ENCODE measurements at regions not wholly inside any gene's neighbourhood (a gene's known extent, or its start where the extent isn't known, plus 50 kb on each side); places are given as distances from the start of the nearest gene placed in this dataset.

DNA sequence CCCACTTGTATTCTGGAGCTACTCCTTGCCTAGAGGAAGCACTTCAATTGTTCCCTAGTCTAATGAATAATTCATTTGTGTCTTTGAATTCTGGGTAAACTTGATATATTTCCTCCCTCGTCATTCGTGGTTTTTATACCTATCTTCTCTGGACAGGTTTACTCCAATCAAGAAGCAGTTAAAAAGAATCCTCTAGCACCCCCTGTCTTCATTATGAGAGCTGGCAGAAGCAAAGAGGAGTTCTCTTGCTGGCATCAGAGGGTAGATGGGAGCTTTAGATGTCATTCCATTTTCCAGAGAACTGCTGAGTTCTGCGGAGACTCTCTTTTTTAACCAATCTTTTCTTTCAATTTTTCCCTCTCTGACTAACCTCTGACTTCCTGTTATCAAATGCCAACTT, 627.7 kb downstream of the FGF9 start:
- in situ Hi-C loops (cut with HindIII; ENCODE audit: low pct_unique_long_range_greater_than_20kb, low sequenced_read_pairs) (no loop called here), intact Hi-C loops (cut with micrococcal nuclease; ENCODE audit: unreplicated experiment) (no loop called here)
- BruUV-seq (replicated peaks), result no TSS peak
- H3K27me3 ChIP-seq (ENCODE audit: control insufficient read depth, insufficient read depth, low read length), result no peaks in the 10 kb centered on the region
- TF ChIP-seq TCF7L2 (IDR thresholded peaks at IDR 0.05; ENCODE audit: low read depth, low read length) (no peak), SIN3A (IDR thresholded peaks at IDR 0.05; ENCODE audit: borderline replicate concordance, insufficient read depth, low read depth, low read length) (no peak), POLR2AphosphoS5 (IDR thresholded peaks at IDR 0.05; ENCODE audit: low read depth, low read length) (no peak)
- TF ChIP-seq, protein P1, sequence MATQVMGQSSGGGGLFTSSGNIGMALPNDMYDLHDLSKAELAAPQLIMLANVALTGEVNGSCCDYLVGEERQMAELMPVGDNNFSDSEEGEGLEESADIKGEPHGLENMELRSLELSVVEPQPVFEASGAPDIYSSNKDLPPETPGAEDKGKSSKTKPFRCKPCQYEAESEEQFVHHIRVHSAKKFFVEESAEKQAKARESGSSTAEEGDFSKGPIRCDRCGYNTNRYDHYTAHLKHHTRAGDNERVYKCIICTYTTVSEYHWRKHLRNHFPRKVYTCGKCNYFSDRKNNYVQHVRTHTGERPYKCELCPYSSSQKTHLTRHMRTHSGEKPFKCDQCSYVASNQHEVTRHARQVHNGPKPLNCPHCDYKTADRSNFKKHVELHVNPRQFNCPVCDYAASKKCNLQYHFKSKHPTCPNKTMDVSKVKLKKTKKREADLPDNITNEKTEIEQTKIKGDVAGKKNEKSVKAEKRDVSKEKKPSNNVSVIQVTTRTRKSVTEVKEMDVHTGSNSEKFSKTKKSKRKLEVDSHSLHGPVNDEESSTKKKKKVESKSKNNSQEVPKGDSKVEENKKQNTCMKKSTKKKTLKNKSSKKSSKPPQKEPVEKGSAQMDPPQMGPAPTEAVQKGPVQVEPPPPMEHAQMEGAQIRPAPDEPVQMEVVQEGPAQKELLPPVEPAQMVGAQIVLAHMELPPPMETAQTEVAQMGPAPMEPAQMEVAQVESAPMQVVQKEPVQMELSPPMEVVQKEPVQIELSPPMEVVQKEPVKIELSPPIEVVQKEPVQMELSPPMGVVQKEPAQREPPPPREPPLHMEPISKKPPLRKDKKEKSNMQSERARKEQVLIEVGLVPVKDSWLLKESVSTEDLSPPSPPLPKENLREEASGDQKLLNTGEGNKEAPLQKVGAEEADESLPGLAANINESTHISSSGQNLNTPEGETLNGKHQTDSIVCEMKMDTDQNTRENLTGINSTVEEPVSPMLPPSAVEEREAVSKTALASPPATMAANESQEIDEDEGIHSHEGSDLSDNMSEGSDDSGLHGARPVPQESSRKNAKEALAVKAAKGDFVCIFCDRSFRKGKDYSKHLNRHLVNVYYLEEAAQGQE (IDR thresholded peaks at IDR 0.05; ENCODE audit: insufficient read depth in 1 of 2, low read depth in 2 of 2, low read length in 1 of 2), result no peak
- TF ChIP-seq, protein P2, sequence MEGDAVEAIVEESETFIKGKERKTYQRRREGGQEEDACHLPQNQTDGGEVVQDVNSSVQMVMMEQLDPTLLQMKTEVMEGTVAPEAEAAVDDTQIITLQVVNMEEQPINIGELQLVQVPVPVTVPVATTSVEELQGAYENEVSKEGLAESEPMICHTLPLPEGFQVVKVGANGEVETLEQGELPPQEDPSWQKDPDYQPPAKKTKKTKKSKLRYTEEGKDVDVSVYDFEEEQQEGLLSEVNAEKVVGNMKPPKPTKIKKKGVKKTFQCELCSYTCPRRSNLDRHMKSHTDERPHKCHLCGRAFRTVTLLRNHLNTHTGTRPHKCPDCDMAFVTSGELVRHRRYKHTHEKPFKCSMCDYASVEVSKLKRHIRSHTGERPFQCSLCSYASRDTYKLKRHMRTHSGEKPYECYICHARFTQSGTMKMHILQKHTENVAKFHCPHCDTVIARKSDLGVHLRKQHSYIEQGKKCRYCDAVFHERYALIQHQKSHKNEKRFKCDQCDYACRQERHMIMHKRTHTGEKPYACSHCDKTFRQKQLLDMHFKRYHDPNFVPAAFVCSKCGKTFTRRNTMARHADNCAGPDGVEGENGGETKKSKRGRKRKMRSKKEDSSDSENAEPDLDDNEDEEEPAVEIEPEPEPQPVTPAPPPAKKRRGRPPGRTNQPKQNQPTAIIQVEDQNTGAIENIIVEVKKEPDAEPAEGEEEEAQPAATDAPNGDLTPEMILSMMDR (IDR thresholded peaks at IDR 0.05), result no peak
- H3K9me3 ChIP-seq (ENCODE audit: control insufficient read depth, insufficient read depth, low read depth, low read length), result no peaks in the 10 kb centered on the region
- H3K27ac ChIP-seq (ENCODE audit: low read length), result no peak overlapping the region
- H3K36me3 ChIP-seq (ENCODE audit: control insufficient read depth, insufficient read depth, low read length), result no peaks in the 10 kb centered on the region
- no peak for ATAC-seq
- POLR2A ChIA-PET, result no interaction called here
- H3K4me1 ChIP-seq (ENCODE audit: control insufficient read depth, insufficient read depth, low read length), result no peaks in the 10 kb centered on the region
- CTCF ChIA-PET, result no interaction called here
- H3K4me3 ChIP-seq (ENCODE audit: low read depth in 2 of 2, low read length in 2 of 2), result no peak overlapping the region
- DNase-seq (ENCODE audit: low read depth, low spot score), result no peak

DNA sequence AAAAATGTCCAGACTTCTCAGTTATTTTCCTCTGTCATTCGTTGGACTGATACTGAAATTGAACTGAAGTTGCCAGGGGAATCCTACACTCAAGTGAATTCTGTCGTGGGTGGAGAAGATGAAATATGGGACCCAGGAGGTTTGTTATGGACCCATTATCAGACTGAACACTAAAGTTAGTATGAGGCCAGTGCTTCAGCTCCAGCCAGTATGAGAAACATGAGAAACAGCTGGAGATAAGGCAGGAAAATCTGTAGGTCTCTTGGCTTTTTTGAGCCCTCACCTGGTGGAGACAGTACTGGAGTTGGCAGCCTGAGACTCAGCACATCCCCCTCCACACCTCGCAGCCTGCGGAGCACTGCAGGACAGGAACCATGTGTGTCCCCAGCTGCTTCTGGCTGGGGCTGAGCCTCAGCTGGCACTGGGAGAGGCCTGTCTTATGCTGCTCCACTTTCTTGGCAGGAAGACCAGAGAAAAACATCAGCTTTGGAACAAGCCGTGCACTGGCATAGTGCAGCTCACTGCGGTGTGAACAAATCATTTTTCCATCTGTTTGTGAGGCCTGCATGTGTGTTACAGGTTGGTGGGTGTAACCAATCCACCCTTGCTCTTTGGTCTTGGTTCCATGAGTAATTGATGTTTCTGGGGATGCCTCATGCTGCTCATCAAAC, 641.0 kb downstream of the FGF9 start:
- H3K9me3 ChIP-seq (ENCODE audit: control insufficient read depth, insufficient read depth, low read depth, low read length), result no peaks in the 10 kb centered on the region
- POLR2A ChIA-PET, result no interaction called here
- TF ChIP-seq, protein P2 (IDR thresholded peaks at IDR 0.05), result no peak
- TF ChIP-seq TCF7L2 (IDR thresholded peaks at IDR 0.05; ENCODE audit: low read depth, low read length) (no peak), SIN3A (IDR thresholded peaks at IDR 0.05; ENCODE audit: borderline replicate concordance, insufficient read depth, low read depth, low read length) (no peak), POLR2AphosphoS5 (IDR thresholded peaks at IDR 0.05; ENCODE audit: low read depth, low read length) (no peak)
- TF ChIP-seq, protein P1 (IDR thresholded peaks at IDR 0.05; ENCODE audit: insufficient read depth in 1 of 2, low read depth in 2 of 2, low read length in 1 of 2), result no peak
- no peak for ATAC-seq
- H3K27ac ChIP-seq (ENCODE audit: low read length), result no peak overlapping the region
- no peak for DNase-seq (ENCODE audit: low read depth, low spot score)
- in situ Hi-C loops (cut with HindIII; ENCODE audit: low pct_unique_long_range_greater_than_20kb, low sequenced_read_pairs), result no loop called here
- H3K36me3 ChIP-seq (ENCODE audit: control insufficient read depth, insufficient read depth, low read length), result no peaks in the 10 kb centered on the region
- CTCF ChIA-PET, result no interaction called here
- no peaks in the 10 kb centered on the region for H3K27me3 ChIP-seq (ENCODE audit: control insufficient read depth, insufficient read depth, low read length)
- no peak overlapping the region for H3K4me3 ChIP-seq (ENCODE audit: low read depth in 2 of 2, low read length in 2 of 2)
- H3K4me1 ChIP-seq (ENCODE audit: control insufficient read depth, insufficient read depth, low read length), result no peaks in the 10 kb centered on the region
- no TSS peak for BruUV-seq (replicated peaks)
- intact Hi-C loops (cut with micrococcal nuclease; ENCODE audit: unreplicated experiment), result no loop called here
